Activated T-cell treated with anti-CD3 and anti-CD28 coated beads for 48 hours (primary cell): ENCODE measurements at regions not wholly inside any gene's neighbourhood (a gene's known extent, or its start where the extent isn't known, plus 50 kb on each side); places are given as distances from the start of the nearest gene placed in this dataset.
"Not testable (repeated sequence)": the region's sequence is repeated elsewhere in the genome, so short reads cannot be mapped to it uniquely, and the experiment has no call there.

Source experiments
- DNase-seq: peaks from one replicate; pipeline ENCODE4 v3.0.0-alpha.2; 2020; ENCODE audit warnings: low read depth

- no peak for DNase-seq
Observed at GRCh38 chr10:44745920-44746319, 165.2 kb upstream of the TMEM72 start.

DNA sequence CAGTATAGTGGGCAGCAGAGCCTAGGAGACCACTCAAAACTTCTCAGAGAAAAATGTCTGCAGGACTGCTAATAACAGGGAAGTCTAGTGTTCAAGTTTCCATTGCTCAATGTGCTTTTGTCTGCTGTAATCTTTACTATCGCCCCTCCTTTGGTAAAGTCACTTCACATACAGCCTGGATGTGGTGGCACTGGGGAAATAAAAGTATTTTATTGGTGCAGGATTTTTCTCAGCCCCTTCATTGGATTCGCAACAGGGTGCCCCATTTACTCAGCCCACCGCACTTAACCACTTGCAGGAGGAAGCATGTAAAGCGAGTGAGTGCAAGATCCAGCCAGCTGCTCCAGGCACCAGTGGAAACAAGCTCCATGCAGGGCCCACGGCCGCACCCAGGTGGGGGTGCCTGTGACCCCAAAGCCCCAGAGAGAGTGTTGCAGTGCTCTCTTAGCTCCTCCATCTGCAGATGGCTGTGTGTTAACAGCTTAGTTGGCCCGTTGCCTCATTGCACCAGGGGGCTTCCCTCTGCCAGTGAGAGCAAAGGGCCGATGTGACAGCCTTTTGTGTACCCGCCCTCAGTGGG lies 163.5 kb upstream of the TMEM72 start:
- DNase-seq, result no peak

- no peak for DNase-seq
Observed at GRCh38 chr10:44749151-44749550, 162.0 kb upstream of the TMEM72 start.

- DNase-seq, result no peak
Observed at GRCh38 chr10:44752451-44753441, 158.4 kb upstream of the TMEM72 start.

DNA sequence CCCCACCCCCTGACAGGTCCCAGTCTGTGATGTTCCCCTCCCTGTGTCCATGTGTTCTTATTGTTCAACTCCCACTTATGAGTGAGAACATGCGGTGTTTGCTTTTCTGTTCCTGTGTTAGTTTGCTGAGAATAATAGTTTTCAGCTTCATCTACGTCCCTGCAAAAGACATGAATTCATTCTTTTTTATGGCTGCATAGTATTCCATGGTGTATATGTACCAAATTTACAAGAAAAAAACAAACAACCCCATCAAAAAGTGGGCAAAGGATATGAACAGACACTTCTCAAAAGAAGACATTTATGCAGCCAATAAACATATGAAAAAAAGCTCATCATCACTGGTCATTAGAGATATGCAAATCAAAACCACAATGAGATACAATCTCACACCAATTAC lies 156.8 kb upstream of the TMEM72 start:
- DNase-seq, result not testable (repeated sequence)

GRCh38 chr10:44755481-44755880 lies 155.7 kb upstream of the TMEM72 start:
- no peak for DNase-seq

- no peak for DNase-seq
Observed at GRCh38 chr10:44756216-44756615, 154.9 kb upstream of the TMEM72 start.

- no peak for DNase-seq
Observed at GRCh38 chr10:44757551-44758205, 153.5 kb upstream of the TMEM72 start.

DNA sequence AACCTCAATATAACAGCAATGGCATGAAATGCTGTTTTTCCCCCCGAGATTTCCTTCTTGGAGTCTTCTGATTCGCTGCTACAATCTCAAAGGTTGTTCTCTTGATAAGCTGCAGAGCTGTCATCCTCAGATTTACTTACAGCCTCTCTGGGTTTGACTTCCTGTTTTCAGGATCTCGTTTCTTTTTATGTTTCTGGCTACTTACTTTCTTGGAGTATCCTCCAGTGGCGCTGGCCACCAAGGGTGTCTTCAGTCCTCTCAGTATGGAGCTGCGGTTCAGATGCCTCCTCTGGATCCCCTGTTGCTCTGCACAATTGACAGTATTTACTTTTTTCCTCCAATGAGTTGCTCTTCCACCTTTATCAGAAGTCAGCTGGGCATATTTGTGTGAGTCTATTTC lies 152.0 kb upstream of the TMEM72 start:
- no peak for DNase-seq

DNA sequence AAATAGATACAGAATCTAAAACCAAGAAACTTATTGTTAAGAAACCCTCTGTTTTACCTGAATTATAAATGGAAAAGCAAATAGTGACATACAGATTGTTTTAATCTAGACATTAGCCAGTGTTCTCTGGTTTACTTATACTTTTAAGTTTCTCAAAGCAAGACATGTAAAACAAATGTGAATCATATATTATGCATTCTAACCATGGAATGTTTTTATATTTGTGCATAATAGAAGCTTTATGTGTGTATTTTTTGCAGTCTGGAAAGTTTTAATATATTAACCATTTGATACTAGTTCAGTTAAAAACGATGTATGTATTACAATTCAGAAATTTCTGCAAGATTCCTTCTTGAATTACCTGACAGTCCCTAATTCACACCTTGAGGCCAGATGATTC lies 150.6 kb upstream of the TMEM72 start:
- DNase-seq, result no peak

- no peak for DNase-seq
Observed at GRCh38 chr10:44761076-44761475, 150.1 kb upstream of the TMEM72 start.

GRCh38 chr10:44763331-44763730 lies 147.8 kb upstream of the TMEM72 start:
- DNase-seq, result no peak

DNA sequence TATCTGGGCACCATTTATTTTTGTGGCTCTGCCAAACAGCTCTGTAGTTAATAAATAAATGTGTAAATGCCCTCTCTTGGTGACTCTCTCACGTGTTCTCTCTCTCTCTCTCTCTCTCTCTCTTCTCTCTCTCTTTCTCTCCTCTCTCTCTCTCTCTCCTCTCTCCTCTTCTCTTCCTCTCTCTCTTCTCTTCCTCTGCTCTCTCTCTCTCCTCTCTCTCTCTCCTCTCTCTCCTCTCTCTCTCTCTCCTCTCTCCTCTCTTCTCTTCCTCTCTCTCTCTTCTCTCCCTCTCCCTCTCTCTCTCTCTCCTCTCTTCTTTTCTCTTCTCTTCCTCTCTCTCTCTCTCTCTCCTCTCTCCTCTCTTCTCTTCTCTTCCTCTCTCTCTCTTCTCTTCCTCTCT lies 145.8 kb upstream of the TMEM72 start:
- DNase-seq, result no peak

- no peak for DNase-seq
Observed at GRCh38 chr10:44766631-44767030, 144.5 kb upstream of the TMEM72 start.

DNA sequence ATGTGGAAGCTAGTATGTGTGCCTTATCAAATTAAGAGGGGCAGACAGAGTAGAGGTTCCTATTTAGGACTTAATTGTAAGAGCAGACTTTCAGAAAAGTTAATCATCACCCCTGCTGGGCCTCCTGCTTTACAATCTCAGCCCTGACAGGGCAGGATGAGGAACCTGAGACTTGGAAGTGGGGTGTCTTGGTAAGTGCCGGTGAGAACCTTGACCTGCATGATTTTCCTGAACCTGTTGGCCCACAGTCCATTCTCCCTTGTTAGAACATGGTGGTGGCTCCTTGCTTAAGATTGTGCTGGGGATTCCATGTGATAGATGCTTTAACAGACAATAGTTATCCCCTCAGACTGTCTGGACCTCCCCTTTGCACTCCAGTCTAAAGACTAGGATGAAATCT lies 141.7 kb upstream of the TMEM72 start:
- no peak for DNase-seq

GRCh38 chr10:44771233-44771995 lies 139.7 kb upstream of the TMEM72 start:
- DNase-seq, result no peak

GRCh38 chr10:44773565-44773964 lies 137.6 kb upstream of the TMEM72 start:
- DNase-seq, result no peak

DNA sequence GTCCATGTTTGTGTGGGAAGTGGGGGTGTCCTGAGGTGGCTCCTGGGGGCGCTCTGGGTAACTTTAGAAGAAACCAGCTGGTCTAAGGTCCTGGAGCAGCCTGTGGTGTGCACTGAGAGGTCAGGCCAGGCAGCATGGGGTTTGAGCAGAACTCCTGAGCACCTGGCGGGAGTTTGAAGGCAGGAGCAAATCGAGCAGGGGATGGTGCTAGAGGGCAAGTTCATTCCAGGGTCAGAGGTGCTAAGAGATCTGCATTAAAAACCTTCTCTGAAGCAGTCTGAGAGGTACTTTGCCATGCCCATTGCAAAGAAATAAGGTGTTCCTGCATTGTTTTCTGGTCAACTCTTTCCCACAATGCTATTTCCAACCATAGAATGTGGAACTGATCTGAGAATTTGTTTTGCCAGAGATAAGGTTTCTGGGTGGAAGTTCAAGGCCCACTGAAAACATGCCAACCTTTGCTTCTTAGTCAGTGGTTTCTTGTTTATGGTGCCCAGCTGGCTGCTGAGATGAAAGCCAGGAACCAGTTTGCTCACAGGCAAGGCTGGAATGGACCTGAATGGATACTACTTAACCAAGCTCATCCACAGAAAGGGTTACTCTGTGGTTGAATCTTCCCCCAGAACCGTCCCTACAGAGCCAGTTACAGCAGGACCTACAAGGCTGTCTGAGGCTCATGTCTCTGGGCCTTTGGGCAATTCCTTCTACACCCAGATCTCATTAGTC lies 136.3 kb upstream of the TMEM72 start:
- DNase-seq, result no peak

DNA sequence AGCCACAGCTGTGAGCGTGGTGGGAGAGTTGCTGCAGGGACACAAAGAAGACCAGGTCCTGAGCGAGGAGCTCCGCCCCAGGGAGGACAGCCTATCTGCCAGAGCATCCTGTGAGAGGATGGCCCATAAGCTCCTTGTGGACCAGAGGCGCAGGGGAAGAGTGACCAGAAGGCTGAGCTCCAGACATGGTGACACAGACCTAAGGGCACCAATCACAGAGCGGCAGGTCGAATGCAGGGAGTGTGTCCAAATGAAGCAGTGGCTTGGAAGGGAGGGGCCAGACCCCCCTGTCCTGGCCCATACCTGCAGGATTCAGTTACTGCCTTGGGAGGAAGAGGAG lies 135.8 kb upstream of the TMEM72 start:
- no peak for DNase-seq

DNA sequence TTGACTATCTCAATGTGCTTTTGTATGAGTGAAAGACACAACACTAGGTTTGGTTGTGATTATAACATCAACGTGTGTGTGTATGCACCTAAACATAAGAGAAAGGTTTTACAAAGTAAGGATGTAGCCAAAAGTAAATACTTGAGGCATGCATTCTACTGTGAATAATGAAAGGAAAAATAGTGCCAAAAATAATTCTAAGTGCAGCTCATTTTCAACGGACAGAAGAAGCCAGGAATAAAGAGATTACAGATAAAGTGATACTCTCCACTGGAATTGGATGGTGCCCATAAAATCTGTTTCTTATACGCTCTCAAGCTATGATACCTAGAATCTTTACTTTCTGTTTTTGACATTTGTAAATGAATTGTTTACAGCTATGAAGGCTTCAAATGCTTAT lies 135.0 kb upstream of the TMEM72 start:
- DNase-seq, result no peak

DNA sequence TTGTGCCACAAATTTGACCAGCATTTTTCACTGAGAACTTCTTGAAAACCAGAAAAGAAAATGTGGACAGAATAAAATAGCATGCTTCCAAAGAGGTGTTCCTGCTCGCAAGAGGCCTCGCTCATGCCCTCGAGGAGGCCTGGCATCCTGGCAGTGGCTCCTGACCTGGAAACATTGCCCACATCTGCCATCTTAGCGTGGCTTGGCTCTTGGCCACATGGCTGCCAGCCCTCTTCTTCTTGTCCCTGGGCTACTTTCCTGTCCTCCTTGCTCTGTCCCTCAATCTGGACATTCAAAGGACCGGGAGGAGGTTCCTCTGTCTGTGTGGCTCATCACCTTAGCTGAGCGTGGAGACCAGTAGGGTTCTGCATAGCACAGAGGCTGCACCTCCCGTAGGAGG lies 131.6 kb upstream of the TMEM72 start:
- DNase-seq, result no peak

GRCh38 chr10:44780426-44780825 lies 130.7 kb upstream of the TMEM72 start:
- no peak for DNase-seq
